Right lobe of liver (tissue), 4 donors: ENCODE measurements at regions not wholly inside any gene's neighbourhood (a gene's known extent, or its start where the extent isn't known, plus 50 kb on each side); places are given as distances from the start of the nearest gene placed in this dataset.
"Not testable (repeated sequence)": the region's sequence is repeated elsewhere in the genome, so short reads cannot be mapped to it uniquely, and the experiment has no call there.

Experiments used
- CTCF ChIP-seq, 4 donors: fragments of 200-600 bp in 3 of 4; fragments of 450-650 bp in 1 of 4; IDR thresholded peaks; one replicate each; pipeline versions ENCODE4 v1.5.1 to v1.8.0; 2016 to 2022; ENCODE audit warnings: antibody characterized with exemption in 4 of 4, mild to moderate bottlenecking in 2 of 4
- POLR2A ChIP-seq: fragments of 450-650 bp; IDR thresholded peaks from one replicate; pipeline ENCODE4 v1.6.1; 2017; ENCODE audit warnings: antibody characterized with exemption, mild to moderate bottlenecking
- donor health status: DM: no; HTN: no; CAD: no.
- donor health status: DM: no; HTN: no; CAD: no.
- donor health status: DM: no; HTN: yes; CAD: no.

GRCh38 chr20:29447517-29448484 is 1809.7 kb upstream of the DEFB115 start:
- TF ChIP-seq POLR2A; CTCF (IDR thresholded peaks at IDR 0.05): not testable (repeated sequence)
